ENCODE measurements at regions not wholly inside any gene's neighbourhood (a gene's known extent, or its start where the extent isn't known, plus 50 kb on each side); places are given as distances from the start of the nearest gene placed in this dataset.
A peak's percentile ranks its signal among the peaks of the same experiment; 100 is the strongest.

- H3K4me3 ChIP-seq (replicated peaks; ENCODE audit: low read depth, low read length), result no peak overlapping the region
- DNase-seq (ENCODE audit: low read depth), result no peak
- TF ChIP-seq CTCF (IDR thresholded peaks at IDR 0.05; ENCODE audit: low read length, missing control alignments), result no peak
These were observed 337.7 kb upstream of the CHAC2 start for GRCh38 chr2:53429901-53430300.

DNA sequence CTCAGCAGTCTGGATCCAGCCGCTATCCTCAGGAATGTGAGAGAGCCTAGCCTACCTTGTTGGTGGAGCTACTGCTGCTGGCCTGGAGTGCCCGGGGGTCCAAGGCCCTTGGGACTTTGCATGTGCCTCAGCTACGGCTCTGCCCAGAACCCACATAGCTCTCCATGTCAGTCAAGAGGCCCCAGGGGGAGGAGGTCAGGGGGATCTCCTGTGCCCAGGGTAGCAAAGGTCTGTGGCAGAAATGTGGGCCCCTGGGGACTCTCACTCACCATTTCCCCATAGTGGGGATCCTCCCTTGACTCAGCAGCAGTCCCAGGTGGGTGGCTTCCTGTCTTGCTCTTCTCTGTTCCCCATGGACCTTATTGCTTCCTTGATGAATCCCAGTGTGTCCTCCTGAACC is 342.7 kb upstream of the CHAC2 start:
- DNase-seq (ENCODE audit: low read depth), result no peak
- H3K4me3 ChIP-seq (replicated peaks; ENCODE audit: low read depth, low read length), result no peak overlapping the region
- TF ChIP-seq CTCF (IDR thresholded peaks at IDR 0.05; ENCODE audit: low read length, missing control alignments), result no peak

GRCh38 chr2:53423465-53423864 is 344.1 kb upstream of the CHAC2 start:
- no peak overlapping the region for H3K4me3 ChIP-seq (replicated peaks; ENCODE audit: low read depth, low read length)
- no peak for DNase-seq (ENCODE audit: low read depth)
- no peak for TF ChIP-seq CTCF (IDR thresholded peaks at IDR 0.05; ENCODE audit: low read length, missing control alignments)

GRCh38 chr2:53422979-53423378 is 344.6 kb upstream of the CHAC2 start:
- TF ChIP-seq CTCF (IDR thresholded peaks at IDR 0.05; ENCODE audit: low read length, missing control alignments), result peak; percentile 63
- no peak overlapping the region for H3K4me3 ChIP-seq (replicated peaks; ENCODE audit: low read depth, low read length)
- peak; percentile 69 for DNase-seq (ENCODE audit: low read depth)

DNA sequence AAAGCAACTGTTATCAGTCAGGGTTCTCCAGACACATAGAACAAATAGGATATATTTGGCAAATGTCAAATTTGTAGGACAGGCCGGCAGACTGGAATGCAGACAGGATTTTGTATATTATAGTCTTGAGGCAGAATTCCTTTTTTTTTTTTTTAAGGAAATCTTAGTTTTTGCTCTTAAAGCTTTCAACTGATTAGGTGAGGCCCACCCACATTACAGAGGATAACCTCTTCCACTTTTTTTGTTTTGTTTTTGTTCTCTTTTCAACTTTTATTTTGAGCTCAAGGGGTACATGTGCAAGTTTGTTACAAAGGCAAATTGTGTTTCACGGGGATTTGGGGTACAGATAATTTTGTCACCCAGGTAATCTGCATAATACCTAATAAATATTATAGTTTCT is 350.2 kb upstream of the CHAC2 start:
- no peak overlapping the region for H3K4me3 ChIP-seq (replicated peaks; ENCODE audit: low read depth, low read length)
- no peak for DNase-seq (ENCODE audit: low read depth)
- no peak for TF ChIP-seq CTCF (IDR thresholded peaks at IDR 0.05; ENCODE audit: low read length, missing control alignments)

GRCh38 chr2:53407363-53408080 is 360.1 kb upstream of the CHAC2 start:
- no peak for TF ChIP-seq CTCF (IDR thresholded peaks at IDR 0.05; ENCODE audit: low read length, missing control alignments)
- DNase-seq (ENCODE audit: low read depth), result no peak
- no peak overlapping the region for H3K4me3 ChIP-seq (replicated peaks; ENCODE audit: low read depth, low read length)

DNA sequence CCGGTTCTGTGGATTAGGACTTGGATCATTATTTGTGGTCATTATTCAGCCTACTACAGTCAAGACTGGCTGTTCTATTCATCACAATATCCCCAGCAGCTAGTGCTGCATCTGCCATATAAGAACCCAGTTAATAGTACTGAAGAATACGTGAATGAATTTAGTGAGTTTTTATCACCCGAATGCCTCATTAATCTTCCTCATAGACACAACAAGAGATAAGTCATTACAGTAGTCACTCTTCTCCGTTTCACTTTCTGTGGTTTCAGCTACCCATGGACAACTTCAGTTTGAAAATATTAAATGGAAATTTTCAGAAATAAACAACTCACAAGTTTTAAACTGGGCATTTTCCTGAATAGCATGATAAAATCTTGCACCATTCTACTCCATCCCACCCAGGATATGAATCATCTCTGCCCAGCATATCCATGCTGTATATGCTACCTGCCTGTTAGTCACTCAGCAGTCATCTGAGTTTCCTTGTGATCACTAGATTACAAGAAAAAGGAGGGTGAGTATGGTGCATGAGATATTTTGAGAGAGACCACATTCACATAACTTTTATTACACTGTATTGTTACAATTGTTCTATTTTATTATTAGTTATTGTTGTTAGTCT is 363.7 kb upstream of the CHAC2 start:
- TF ChIP-seq CTCF (IDR thresholded peaks at IDR 0.05; ENCODE audit: low read length, missing control alignments), result no peak
- H3K4me3 ChIP-seq (replicated peaks; ENCODE audit: low read depth, low read length), result no peak overlapping the region
- peak; percentile 56 for DNase-seq (ENCODE audit: low read depth)
